ENCODE measurements at regions not wholly inside any gene's neighbourhood (a gene's known extent, or its start where the extent isn't known, plus 50 kb on each side); places are given as distances from the start of the nearest gene placed in this dataset.
A peak's percentile ranks its signal among the peaks of the same experiment; 100 is the strongest.

GRCh38 chr17:65441053-65441605 is 120.3 kb downstream of the AXIN2 start:
- no peak overlapping the region for H2AFZ ChIP-seq (ENCODE audit: low read length)

GRCh38 chr17:65438708-65439294 is 122.6 kb downstream of the AXIN2 start:
- H2AFZ ChIP-seq (ENCODE audit: low read length) = no peak overlapping the region
- H3K36me3 ChIP-seq (ENCODE audit: control insufficient read depth, insufficient read depth, low read length) = no peaks in the 10 kb centered on the region
- H3K4me3 ChIP-seq (replicated peaks in 1 of 4; ENCODE audit: control extremely low read depth in 1 of 4, insufficient read depth in 1 of 4, low read depth in 3 of 4, low read length in 4 of 4) = no peak overlapping the region
- no peaks in the 10 kb centered on the region for H3K4me1 ChIP-seq (ENCODE audit: control insufficient read depth, extremely low read depth, insufficient read depth, low read length)
- no peaks in the 10 kb centered on the region for H4K20me1 ChIP-seq (ENCODE audit: control insufficient read depth, extremely low read depth, insufficient read depth, low read length)
- H3K27ac ChIP-seq (ENCODE audit: insufficient read depth, low read length) = no peak overlapping the region
- no peak overlapping the region for H3K4me2 ChIP-seq (ENCODE audit: extremely low read depth, insufficient read depth, low read length)
- no peak overlapping the region for H3K9ac ChIP-seq (ENCODE audit: insufficient read depth, low read length)
- DNase-seq (ENCODE audit: low read depth in 2 of 2) = peak; percentile 25 to 58
- no peaks in the 10 kb centered on the region for H3K9me3 ChIP-seq (ENCODE audit: control insufficient read depth, insufficient read depth, low read depth, low read length)
- no peaks in the 10 kb centered on the region for H3K27me3 ChIP-seq (ENCODE audit: control insufficient read depth, insufficient read depth, low read length)
- H3K79me2 ChIP-seq (ENCODE audit: control insufficient read depth, insufficient read depth, low read length) = no peaks in the 10 kb centered on the region
- TF ChIP-seq EZH2 (IDR thresholded peaks at IDR 0.05; ENCODE audit: low read length, missing control alignments) = no peak
- no peak for TF ChIP-seq CTCF (conservative IDR thresholded peaks at IDR 0.05 in 1 of 2, IDR thresholded peaks at IDR 0.05 in 1 of 2; ENCODE audit: low read depth in 1 of 2, low read length in 2 of 2)

More at GRCh38 chr17:65441053-65441605, 120.3 kb downstream of the AXIN2 start:
- H3K27me3 ChIP-seq (ENCODE audit: control insufficient read depth, insufficient read depth, low read length) = peaks cover 9% of the 10 kb centered on the region
- no peaks in the 10 kb centered on the region for H3K4me1 ChIP-seq (ENCODE audit: control insufficient read depth, extremely low read depth, insufficient read depth, low read length)
- H4K20me1 ChIP-seq (ENCODE audit: control insufficient read depth, extremely low read depth, insufficient read depth, low read length) = no peaks in the 10 kb centered on the region
- DNase-seq (ENCODE audit: low read depth in 2 of 2) = no peak
- H3K9me3 ChIP-seq (ENCODE audit: control insufficient read depth, insufficient read depth, low read depth, low read length) = no peaks in the 10 kb centered on the region
- no peaks in the 10 kb centered on the region for H3K79me2 ChIP-seq (ENCODE audit: control insufficient read depth, insufficient read depth, low read length)
- H3K9ac ChIP-seq (ENCODE audit: insufficient read depth, low read length) = no peak overlapping the region
- TF ChIP-seq EZH2 (IDR thresholded peaks at IDR 0.05; ENCODE audit: low read length, missing control alignments) (no peak), CTCF (conservative IDR thresholded peaks at IDR 0.05 in 1 of 2, IDR thresholded peaks at IDR 0.05 in 1 of 2; ENCODE audit: low read depth in 1 of 2, low read length in 2 of 2) (no peak)
- H3K36me3 ChIP-seq (ENCODE audit: control insufficient read depth, insufficient read depth, low read length) = no peaks in the 10 kb centered on the region
- H3K27ac ChIP-seq (ENCODE audit: insufficient read depth, low read length) = no peak overlapping the region
- H3K4me3 ChIP-seq (replicated peaks in 1 of 4; ENCODE audit: control extremely low read depth in 1 of 4, insufficient read depth in 1 of 4, low read depth in 3 of 4, low read length in 4 of 4) = no peak overlapping the region
- H3K4me2 ChIP-seq (ENCODE audit: extremely low read depth, insufficient read depth, low read length) = no peak overlapping the region

GRCh38 chr17:65438173-65438572 is 123.3 kb downstream of the AXIN2 start:
- Histone ChIP-seq H3K4me1 (ENCODE audit: control insufficient read depth, extremely low read depth, insufficient read depth, low read length) (no peaks in the 10 kb centered on the region), H2AFZ (ENCODE audit: low read length) (no peak overlapping the region), H3K27ac (ENCODE audit: insufficient read depth, low read length) (no peak overlapping the region), H3K9me3 (ENCODE audit: control insufficient read depth, insufficient read depth, low read depth, low read length) (no peaks in the 10 kb centered on the region), H3K79me2 (ENCODE audit: control insufficient read depth, insufficient read depth, low read length) (no peaks in the 10 kb centered on the region), H3K4me3 (replicated peaks in 1 of 4; ENCODE audit: control extremely low read depth in 1 of 4, insufficient read depth in 1 of 4, low read depth in 3 of 4, low read length in 4 of 4) (no peak overlapping the region), H3K27me3 (ENCODE audit: control insufficient read depth, insufficient read depth, low read length) (no peaks in the 10 kb centered on the region), H3K9ac (ENCODE audit: insufficient read depth, low read length) (no peak overlapping the region), H3K4me2 (ENCODE audit: extremely low read depth, insufficient read depth, low read length) (no peak overlapping the region), H4K20me1 (ENCODE audit: control insufficient read depth, extremely low read depth, insufficient read depth, low read length) (no peaks in the 10 kb centered on the region), H3K36me3 (ENCODE audit: control insufficient read depth, insufficient read depth, low read length) (no peaks in the 10 kb centered on the region)
- DNase-seq (ENCODE audit: low read depth in 2 of 2) = no peak
- no peak for TF ChIP-seq CTCF (conservative IDR thresholded peaks at IDR 0.05 in 1 of 2, IDR thresholded peaks at IDR 0.05 in 1 of 2; ENCODE audit: low read depth in 1 of 2, low read length in 2 of 2)
- no peak for TF ChIP-seq EZH2 (IDR thresholded peaks at IDR 0.05; ENCODE audit: low read length, missing control alignments)

All from fibroblast of lung (primary cell).